Neural progenitor cell (in vitro differentiated cells): ENCODE measurements at regions not wholly inside any gene's neighbourhood (a gene's known extent, or its start where the extent isn't known, plus 50 kb on each side); places are given as distances from the start of the nearest gene placed in this dataset.

Source experiments
- CTCF ChIP-seq: fragments of 200-600 bp; sonication (generic); IDR thresholded peaks from 2 replicates; pipeline ENCODE4 v1.5.1; 2017; ENCODE audit warnings: antibody characterized with exemption, mild to moderate bottlenecking
- EZH2 ChIP-seq: fragments of 200-600 bp; sonication (generic); IDR thresholded peaks from 2 replicates; pipeline ENCODE4 v1.6.1; 2017; ENCODE audit warnings: antibody characterized with exemption, mild to moderate bottlenecking, moderate library complexity
- EZH2phosphoT487 ChIP-seq: fragments of 200-600 bp; sonication (generic); IDR thresholded peaks from 2 replicates; pipeline ENCODE4 v1.6.1; 2017; ENCODE audit warnings: antibody characterized with exemption

- TF ChIP-seq CTCF (no peak), EZH2 (no peak), EZH2phosphoT487 (no peak)
Observed at GRCh38 chr4:147398556-147398955, 82.3 kb upstream of the EDNRA start.
